ENCODE measurements at regions not wholly inside any gene's neighbourhood (a gene's known extent, or its start where the extent isn't known, plus 50 kb on each side); places are given as distances from the start of the nearest gene placed in this dataset.

GRCh38 chr6:23562554-23562953, 563.5 kb upstream of the NRSN1 start:
- Histone ChIP-seq H3K9me3 (no peaks in the 10 kb centered on the region), H3K27ac (no peak overlapping the region), H3K27me3 (no peaks in the 10 kb centered on the region), H3K4me1 (no peaks in the 10 kb centered on the region), H3K36me3 (no peaks in the 10 kb centered on the region), H3K9ac (ENCODE audit: low read depth in 2 of 2, low read length in 2 of 2) (no peak overlapping the region), H3K4me3 (no peak overlapping the region)
- no peak for DNase-seq
- no peak for TF ChIP-seq CTCF (IDR thresholded peaks at IDR 0.05)
- intact Hi-C loops (cut with DNase I): no loop called here

GRCh38 chr6:23563323-23563722, 562.7 kb upstream of the NRSN1 start:
- H3K9ac ChIP-seq (ENCODE audit: low read depth in 2 of 2, low read length in 2 of 2): no peak overlapping the region
- H3K4me3 ChIP-seq: no peak overlapping the region
- no peaks in the 10 kb centered on the region for H3K27me3 ChIP-seq
- no peak for DNase-seq
- no peaks in the 10 kb centered on the region for H3K9me3 ChIP-seq
- TF ChIP-seq CTCF (IDR thresholded peaks at IDR 0.05): no peak
- H3K27ac ChIP-seq: no peak overlapping the region
- no peaks in the 10 kb centered on the region for H3K36me3 ChIP-seq
- no peaks in the 10 kb centered on the region for H3K4me1 ChIP-seq
- intact Hi-C loops (cut with DNase I): no loop called here

- no peak overlapping the region for H3K9ac ChIP-seq (ENCODE audit: low read depth in 2 of 2, low read length in 2 of 2)
- H3K4me3 ChIP-seq: no peak overlapping the region
- H3K27ac ChIP-seq: no peak overlapping the region
- DNase-seq: peak; percentile 34
- intact Hi-C loops (cut with DNase I): no loop called here
- TF ChIP-seq CTCF (IDR thresholded peaks at IDR 0.05): no peak
- no peaks in the 10 kb centered on the region for H3K36me3 ChIP-seq
- no peaks in the 10 kb centered on the region for H3K27me3 ChIP-seq
- no peaks in the 10 kb centered on the region for H3K9me3 ChIP-seq
- no peaks in the 10 kb centered on the region for H3K4me1 ChIP-seq
Measured at GRCh38 chr6:23566418-23566817, 559.6 kb upstream of the NRSN1 start.

- Histone ChIP-seq H3K4me1 (no peaks in the 10 kb centered on the region), H3K9me3 (no peaks in the 10 kb centered on the region), H3K4me3 (no peak overlapping the region), H3K9ac (ENCODE audit: low read depth in 2 of 2, low read length in 2 of 2) (no peak overlapping the region), H3K27me3 (no peaks in the 10 kb centered on the region), H3K36me3 (no peaks in the 10 kb centered on the region), H3K27ac (no peak overlapping the region)
- intact Hi-C loops (cut with DNase I): no loop called here
- DNase-seq: no peak
- TF ChIP-seq CTCF (IDR thresholded peaks at IDR 0.05): no peak
Measured at GRCh38 chr6:23568292-23568691, 557.7 kb upstream of the NRSN1 start.

GRCh38 chr6:23584134-23584763, 541.8 kb upstream of the NRSN1 start:
- H3K9me3 ChIP-seq: no peaks in the 10 kb centered on the region
- H3K36me3 ChIP-seq: no peaks in the 10 kb centered on the region
- H3K4me3 ChIP-seq: no peak overlapping the region
- H3K27ac ChIP-seq: no peak overlapping the region
- intact Hi-C loops (cut with DNase I): no loop called here
- H3K4me1 ChIP-seq: no peaks in the 10 kb centered on the region
- no peak overlapping the region for H3K9ac ChIP-seq (ENCODE audit: low read depth in 2 of 2, low read length in 2 of 2)
- no peaks in the 10 kb centered on the region for H3K27me3 ChIP-seq
- TF ChIP-seq CTCF (IDR thresholded peaks at IDR 0.05): no peak
- no peak for DNase-seq
